ENCODE measurements at regions not wholly inside any gene's neighbourhood (a gene's known extent, or its start where the extent isn't known, plus 50 kb on each side); places are given as distances from the start of the nearest gene placed in this dataset.

- TF ChIP-seq, protein P1, sequence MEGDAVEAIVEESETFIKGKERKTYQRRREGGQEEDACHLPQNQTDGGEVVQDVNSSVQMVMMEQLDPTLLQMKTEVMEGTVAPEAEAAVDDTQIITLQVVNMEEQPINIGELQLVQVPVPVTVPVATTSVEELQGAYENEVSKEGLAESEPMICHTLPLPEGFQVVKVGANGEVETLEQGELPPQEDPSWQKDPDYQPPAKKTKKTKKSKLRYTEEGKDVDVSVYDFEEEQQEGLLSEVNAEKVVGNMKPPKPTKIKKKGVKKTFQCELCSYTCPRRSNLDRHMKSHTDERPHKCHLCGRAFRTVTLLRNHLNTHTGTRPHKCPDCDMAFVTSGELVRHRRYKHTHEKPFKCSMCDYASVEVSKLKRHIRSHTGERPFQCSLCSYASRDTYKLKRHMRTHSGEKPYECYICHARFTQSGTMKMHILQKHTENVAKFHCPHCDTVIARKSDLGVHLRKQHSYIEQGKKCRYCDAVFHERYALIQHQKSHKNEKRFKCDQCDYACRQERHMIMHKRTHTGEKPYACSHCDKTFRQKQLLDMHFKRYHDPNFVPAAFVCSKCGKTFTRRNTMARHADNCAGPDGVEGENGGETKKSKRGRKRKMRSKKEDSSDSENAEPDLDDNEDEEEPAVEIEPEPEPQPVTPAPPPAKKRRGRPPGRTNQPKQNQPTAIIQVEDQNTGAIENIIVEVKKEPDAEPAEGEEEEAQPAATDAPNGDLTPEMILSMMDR (IDR thresholded peaks at IDR 0.05) = no peak
- no peak for TF ChIP-seq ZFX (IDR thresholded peaks at IDR 0.05; ENCODE audit: borderline replicate concordance)
These were observed 248.8 kb upstream of the DMRT1 start for GRCh38 chr9:592733-593132.

Measured in 22Rv1 (cell line).